H9 (cell line): ENCODE measurements at regions not wholly inside any gene's neighbourhood (a gene's known extent, or its start where the extent isn't known, plus 50 kb on each side); places are given as distances from the start of the nearest gene placed in this dataset.

Source experiments
- DNase-seq: peaks from one replicate; pipeline ENCODE4 v3.0.0-alpha.2; 2017
- H2AFZ ChIP-seq: one replicate; pipeline ENCODE4 v1.6.1; 2013; ENCODE audit warnings: mild to moderate bottlenecking, low read length, control low read depth, moderate library complexity
- H2AK5ac ChIP-seq: 2 replicates; pipeline ENCODE4 v1.6.1; 2013; ENCODE audit warnings: low read length, control low read depth, mixed read lengths; ENCODE audit not compliant: insufficient read length
- H2BK120ac ChIP-seq: one replicate; pipeline ENCODE4 v1.6.1; 2013; ENCODE audit warnings: low read depth, mild to moderate bottlenecking, low read length, control low read depth, inconsistent platforms; ENCODE audit not compliant: poor library complexity, severe bottlenecking
- H2BK12ac ChIP-seq: 2 replicates; pipeline ENCODE4 v1.6.1; 2013; ENCODE audit warnings: low read length, control low read depth, mixed read lengths, low read depth; ENCODE audit not compliant: insufficient read length
- H2BK15ac ChIP-seq: 2 replicates; pipeline ENCODE4 v1.6.1; 2013; ENCODE audit warnings: low read depth, low read length, control low read depth
- H2BK20ac ChIP-seq: one replicate; pipeline ENCODE4 v1.6.1; 2013; ENCODE audit warnings: low read depth, mild to moderate bottlenecking, low read length, control low read depth, inconsistent platforms; ENCODE audit not compliant: poor library complexity, severe bottlenecking
- H2BK5ac ChIP-seq: 2 replicates; pipeline ENCODE4 v1.6.1; 2013; ENCODE audit warnings: low read length, control low read depth, mixed read lengths; ENCODE audit not compliant: insufficient read length
- H3K14ac ChIP-seq: 2 replicates; pipeline ENCODE4 v1.6.1; 2013; ENCODE audit warnings: low read length, control low read depth; ENCODE audit not compliant: insufficient read depth
- H3K18ac ChIP-seq: 2 replicates; pipeline ENCODE4 v1.6.1; 2013; ENCODE audit warnings: low read depth, mild to moderate bottlenecking, mixed read lengths, low read length, control low read depth; ENCODE audit not compliant: insufficient read length
- H3K23ac ChIP-seq: 2 replicates; pipeline ENCODE4 v1.6.1; 2013; ENCODE audit warnings: low read length, control low read depth, mixed read lengths, low read depth; ENCODE audit not compliant: insufficient read length
- H3K23me2 ChIP-seq: 2 replicates; pipeline ENCODE4 v1.6.1; 2013; ENCODE audit warnings: low read depth, mild to moderate bottlenecking, mixed read lengths, low read length, control low read depth; ENCODE audit not compliant: insufficient read length, poor library complexity, severe bottlenecking
- H3K27ac ChIP-seq: 2 replicates; pipeline ENCODE4 v1.5.1; 2013; ENCODE audit warnings: low read length, control low read depth, mixed read lengths, low read depth; ENCODE audit not compliant: insufficient read length
- H3K27me3 ChIP-seq: 2 replicates; pipeline ENCODE4 v1.6.1; 2013; ENCODE audit warnings: low read length, control low read depth, inconsistent platforms; ENCODE audit not compliant: insufficient read depth
- H3K4ac ChIP-seq: 2 replicates; pipeline ENCODE4 v1.6.1; 2013; ENCODE audit warnings: low read depth, mild to moderate bottlenecking, control low read depth, inconsistent platforms, low read length, moderate library complexity
- H3K4me1 ChIP-seq: 2 replicates; pipeline ENCODE4 v1.6.1; 2013; ENCODE audit warnings: low read length, control low read depth, inconsistent platforms; ENCODE audit not compliant: insufficient read depth
- H3K4me2 ChIP-seq: 2 replicates; pipeline ENCODE4 v1.6.1; 2013; ENCODE audit warnings: low read length, control low read depth, mixed read lengths; ENCODE audit not compliant: insufficient read length, insufficient read depth
- H3K56ac ChIP-seq: 2 replicates; pipeline ENCODE4 v1.6.1; 2013; ENCODE audit warnings: low read depth, mild to moderate bottlenecking, mixed read lengths, low read length, control low read depth; ENCODE audit not compliant: insufficient read length
- H3K79me1 ChIP-seq: 2 replicates; pipeline ENCODE4 v1.6.1; 2013; ENCODE audit warnings: low read depth, mild to moderate bottlenecking, moderate library complexity, low read length, control low read depth, inconsistent platforms; ENCODE audit not compliant: insufficient read depth, poor library complexity, severe bottlenecking
- H3K79me2 ChIP-seq: 2 replicates; pipeline ENCODE4 v1.6.1; 2013; ENCODE audit warnings: low read length, control low read depth, inconsistent platforms; ENCODE audit not compliant: insufficient read depth
- H3K9ac ChIP-seq: 2 replicates; pipeline ENCODE4 v1.6.1; 2013; ENCODE audit warnings: low read length, control low read depth, mixed read lengths; ENCODE audit not compliant: insufficient read length; ENCODE audit errors: extremely low read depth
- H3K9me3 ChIP-seq: one replicate; pipeline ENCODE4 v1.6.1; 2013; ENCODE audit warnings: low read depth, low read length, inconsistent platforms; ENCODE audit not compliant: control insufficient read depth
- H3T11ph ChIP-seq: one replicate; pipeline ENCODE4 v1.6.1; 2013; ENCODE audit warnings: mild to moderate bottlenecking, low read length, control low read depth, inconsistent platforms
- H4K20me1 ChIP-seq: one replicate; pipeline ENCODE4 v1.6.1; 2013; ENCODE audit not compliant: control insufficient read depth, insufficient read length, insufficient read depth
- H4K5ac ChIP-seq: 2 replicates; pipeline ENCODE4 v1.6.1; 2013; ENCODE audit warnings: low read depth, mild to moderate bottlenecking, mixed read lengths, low read length, control low read depth; ENCODE audit not compliant: insufficient read length
- H4K8ac ChIP-seq: replicated peaks from 2 replicates; pipeline ENCODE4 v1.6.1; 2013; ENCODE audit warnings: low read length, control low read depth, mixed read lengths, low read depth; ENCODE audit not compliant: insufficient read length
- H4K91ac ChIP-seq: 2 replicates; pipeline ENCODE4 v1.6.1; 2013; ENCODE audit warnings: low read depth, mild to moderate bottlenecking, moderate library complexity, mixed read lengths, low read length, control low read depth; ENCODE audit not compliant: insufficient read length
- H3K27ac Mint-ChIP-seq, 3 experiments: 2 replicates in 2 of 3; 3 replicates in 1 of 3; pipeline ENCODE4 v1.8.0; 2020 to 2021; ENCODE audit warnings: mixed read lengths in 3 of 3, mild to moderate bottlenecking in 1 of 3, moderate library complexity in 1 of 3
- H3K27me3 Mint-ChIP-seq: 2 replicates; pipeline ENCODE4 v1.8.0; 2021; ENCODE audit warnings: low read depth, mild to moderate bottlenecking, moderate library complexity, mixed read lengths
- H3K36me3 Mint-ChIP-seq, 3 experiments: 2 replicates in 2 of 3; 3 replicates in 1 of 3; pipeline ENCODE4 v1.8.0; 2020 to 2021; ENCODE audit warnings: low read depth in 3 of 3, mixed read lengths in 3 of 3; ENCODE audit not compliant: insufficient read depth in 1 of 3
- H3K4me1 Mint-ChIP-seq, 2 experiments: 2 replicates each; pipeline ENCODE4 v1.8.0; 2020; ENCODE audit warnings: mixed read lengths in 2 of 2
- H3K4me3 Mint-ChIP-seq, 2 experiments: 2 replicates in 1 of 2; 3 replicates in 1 of 2; pipeline ENCODE4 v1.8.0; 2020 to 2021; ENCODE audit warnings: mild to moderate bottlenecking in 2 of 2, mixed read lengths in 2 of 2, moderate library complexity in 1 of 2
- H3K9me3 Mint-ChIP-seq, 2 experiments: 2 replicates in 1 of 2; 3 replicates in 1 of 2; pipeline ENCODE4 v1.8.0; 2020; ENCODE audit warnings: mild to moderate bottlenecking in 2 of 2, mixed read lengths in 2 of 2, moderate library complexity in 1 of 2
- CTCF ChIP-seq: fragments of 200-600 bp; sonication (generic); conservative IDR thresholded peaks from 3 replicates; pipeline ENCODE4 v1.8.0; 2021; ENCODE audit warnings: antibody characterized with exemption, mild to moderate bottlenecking
- WGBS: extraction: QIAGEN DNeasy Blood & Tissue Kit; methylation state at CpG from one replicate; pipeline ENCODE4 v1.1.7; 2013; ENCODE audit warnings: missing lambda C conversion rate, low lambda C conversion rate, mixed read lengths; ENCODE audit not compliant: insufficient read length; ENCODE audit errors: extremely low coverage; 5-methylcytosine and 5-hydroxymethylcytosine counted together

DNA sequence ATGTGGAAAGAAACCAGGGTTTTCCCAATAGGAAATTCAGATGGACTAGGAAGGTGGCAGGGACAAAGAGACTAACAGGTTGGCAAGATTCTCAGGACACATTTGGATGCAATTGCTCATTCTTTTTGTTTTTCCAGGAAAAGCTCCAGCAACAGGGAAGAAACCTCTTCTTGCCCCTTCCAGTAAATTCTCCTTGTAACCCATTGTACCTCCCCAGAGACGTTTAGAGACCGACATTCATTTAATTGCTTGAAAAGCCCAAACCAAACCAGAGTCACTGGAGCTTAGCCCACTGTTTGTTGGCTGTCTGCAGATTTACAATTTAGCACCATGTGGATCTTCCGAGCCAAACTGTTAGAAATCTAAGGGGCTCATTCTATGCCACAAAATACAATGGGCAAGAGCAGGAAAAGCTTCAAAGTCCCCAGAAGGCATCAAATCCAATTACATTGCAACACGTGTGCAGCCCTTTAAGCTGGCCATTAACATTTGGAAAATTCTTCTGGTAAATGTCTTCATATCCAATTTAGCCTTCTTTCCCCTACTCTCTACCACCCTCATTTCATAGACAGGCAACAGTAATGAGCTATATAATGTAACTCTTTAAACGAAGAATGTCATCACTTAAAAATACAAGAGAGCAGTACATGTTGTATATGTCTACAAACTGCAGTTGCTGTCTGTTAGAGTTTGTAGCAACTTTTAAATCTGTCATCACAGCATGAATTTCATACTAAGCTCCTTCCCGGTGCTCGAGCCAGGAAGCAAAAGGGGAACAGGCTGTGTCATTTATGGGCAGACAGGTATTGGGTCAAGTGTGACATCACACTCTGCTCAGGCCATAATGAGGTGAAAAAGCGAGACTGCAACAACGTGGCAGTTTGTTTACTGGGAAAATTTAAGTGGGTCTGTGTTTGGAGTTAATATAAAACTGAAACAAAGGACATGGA is 235.6 kb upstream of the HNRNPA3 start:
- no peaks in the 10 kb centered on the region for H3K79me1 ChIP-seq
- no peak overlapping the region for H3T11ph ChIP-seq
- H2BK15ac ChIP-seq = no peak overlapping the region
- H4K5ac ChIP-seq = no peak overlapping the region
- no peak overlapping the region for H3K23ac ChIP-seq
- no peaks in the 10 kb centered on the region for H3K9me3 Mint-ChIP-seq
- H2BK12ac ChIP-seq = no peak overlapping the region
- no peaks in the 10 kb centered on the region for H4K20me1 ChIP-seq
- no peak overlapping the region for H2BK20ac ChIP-seq
- no peak overlapping the region for H3K27ac ChIP-seq
- no CpG with 5 or more reads among the region's 9 CpGs for WGBS
- H2BK120ac ChIP-seq = no peak overlapping the region
- no peaks in the 10 kb centered on the region for H3K36me3 Mint-ChIP-seq
- H3K18ac ChIP-seq = no peak overlapping the region
- H4K8ac ChIP-seq = no peak overlapping the region
- no peak overlapping the region for H2AK5ac ChIP-seq
- no peak overlapping the region for H3K56ac ChIP-seq
- no peaks in the 10 kb centered on the region for H3K9me3 ChIP-seq
- no peaks in the 10 kb centered on the region for H3K4me1 Mint-ChIP-seq
- H3K14ac ChIP-seq = no peak overlapping the region
- no peak overlapping the region for H3K4me3 Mint-ChIP-seq
- H3K27me3 ChIP-seq = no peaks in the 10 kb centered on the region
- no peaks in the 10 kb centered on the region for H3K23me2 ChIP-seq
- no peak for TF ChIP-seq CTCF
- no peak overlapping the region for H3K9ac ChIP-seq
- no peaks in the 10 kb centered on the region for H3K27me3 Mint-ChIP-seq
- H3K4me1 ChIP-seq = no peaks in the 10 kb centered on the region
- no peak for DNase-seq
- no peak overlapping the region for H3K4me2 ChIP-seq
- H2BK5ac ChIP-seq = no peak overlapping the region
- H4K91ac ChIP-seq = no peak overlapping the region
- H3K4ac ChIP-seq = no peak overlapping the region
- H3K79me2 ChIP-seq = no peaks in the 10 kb centered on the region
- H3K27ac Mint-ChIP-seq = no peak overlapping the region; a peak in 1 of 7 replicates
- no peak overlapping the region for H2AFZ ChIP-seq
